ENCODE measurements at regions not wholly inside any gene's neighbourhood (a gene's known extent, or its start where the extent isn't known, plus 50 kb on each side); places are given as distances from the start of the nearest gene placed in this dataset.

- Histone ChIP-seq H3K9ac (ENCODE audit: insufficient read depth in 1 of 2, low read length in 2 of 2) (no peak overlapping the region), H3K27ac (ENCODE audit: low read depth in 1 of 2, low read length in 1 of 2) (no peak overlapping the region), H3K4me1 (ENCODE audit: control insufficient read depth in 5 of 5, insufficient read depth in 5 of 5, low read length in 5 of 5) (peaks cover 0 to 42% (median 7%) of the 10 kb centered on the region in 5 donors), H3K9me3 (ENCODE audit: control insufficient read depth in 4 of 4, insufficient read depth in 3 of 4, low read length in 3 of 4) (no peaks in the 10 kb centered on the region), H3K36me3 (ENCODE audit: control insufficient read depth in 4 of 4, insufficient read depth in 4 of 4, low read length in 4 of 4) (no peaks in the 10 kb centered on the region), H3K4me3 (no peak overlapping the region), H3K27me3 (ENCODE audit: control insufficient read depth in 3 of 3, insufficient read depth in 3 of 3, low read length in 2 of 3) (no peaks in the 10 kb centered on the region)
- 93 to 97% methylated on average over 5 of the region's 5 CpGs for WGBS, 2 donors
- TF ChIP-seq CTCF (IDR thresholded peaks at IDR 0.05; ENCODE audit: control extremely low read depth, extremely low read depth), result no peak
- ATAC-seq (ENCODE audit: insufficient read depth, low FRiP score), result no peak
- DNase-seq, result no peak
Observed at GRCh38 chr10:78358982-78359381, 325.3 kb downstream of the RPS24 start.

GRCh38 chr10:78359640-78360091 lies 326.0 kb downstream of the RPS24 start:
- no peaks in the 10 kb centered on the region for H3K36me3 ChIP-seq (ENCODE audit: control insufficient read depth in 4 of 4, insufficient read depth in 4 of 4, low read length in 4 of 4)
- DNase-seq, result peak; percentile 56 to 74 (median 58)
- H3K27ac ChIP-seq (ENCODE audit: low read depth in 1 of 2, low read length in 1 of 2), result no peak overlapping the region
- no peak for TF ChIP-seq CTCF (IDR thresholded peaks at IDR 0.05; ENCODE audit: control extremely low read depth, extremely low read depth)
- WGBS, 2 donors, result 65 to 83% methylated on average over 9 of the region's 9 CpGs
- H3K9ac ChIP-seq (ENCODE audit: insufficient read depth in 1 of 2, low read length in 2 of 2), result no peak overlapping the region
- no peaks in the 10 kb centered on the region for H3K27me3 ChIP-seq (ENCODE audit: control insufficient read depth in 3 of 3, insufficient read depth in 3 of 3, low read length in 2 of 3)
- ATAC-seq (ENCODE audit: insufficient read depth, low FRiP score), result no peak
- H3K4me3 ChIP-seq, result no peak overlapping the region
- no peaks in the 10 kb centered on the region for H3K9me3 ChIP-seq (ENCODE audit: control insufficient read depth in 4 of 4, insufficient read depth in 3 of 4, low read length in 3 of 4)
- peaks cover 0 to 45% (median 7%) of the 10 kb centered on the region in 5 donors for H3K4me1 ChIP-seq (ENCODE audit: control insufficient read depth in 5 of 5, insufficient read depth in 5 of 5, low read length in 5 of 5)

GRCh38 chr10:78360284-78360683 lies 326.6 kb downstream of the RPS24 start:
- Histone ChIP-seq H3K27me3 (ENCODE audit: control insufficient read depth in 3 of 3, insufficient read depth in 3 of 3, low read length in 2 of 3) (no peaks in the 10 kb centered on the region), H3K9me3 (ENCODE audit: control insufficient read depth in 4 of 4, insufficient read depth in 3 of 4, low read length in 3 of 4) (no peaks in the 10 kb centered on the region), H3K9ac (ENCODE audit: insufficient read depth in 1 of 2, low read length in 2 of 2) (no peak overlapping the region), H3K4me3 (no peak overlapping the region), H3K27ac (ENCODE audit: low read depth in 1 of 2, low read length in 1 of 2) (no peak overlapping the region), H3K36me3 (ENCODE audit: control insufficient read depth in 4 of 4, insufficient read depth in 4 of 4, low read length in 4 of 4) (no peaks in the 10 kb centered on the region), H3K4me1 (ENCODE audit: control insufficient read depth in 5 of 5, insufficient read depth in 5 of 5, low read length in 5 of 5) (peaks cover 0 to 48% (median 7%) of the 10 kb centered on the region in 5 donors)
- ATAC-seq (ENCODE audit: insufficient read depth, low FRiP score), result no peak
- no peak for TF ChIP-seq CTCF (IDR thresholded peaks at IDR 0.05; ENCODE audit: control extremely low read depth, extremely low read depth)
- DNase-seq, result no peak
- WGBS, 2 donors, result 91 to 96% methylated on average over 6 of the region's 6 CpGs

- peak in 1 of 3 donors; percentile 1 for DNase-seq
- peaks cover 0 to 56% (median 7%) of the 10 kb centered on the region in 5 donors for H3K4me1 ChIP-seq (ENCODE audit: control insufficient read depth in 5 of 5, insufficient read depth in 5 of 5, low read length in 5 of 5)
- no peak for ATAC-seq (ENCODE audit: insufficient read depth, low FRiP score)
- H3K9ac ChIP-seq (ENCODE audit: insufficient read depth in 1 of 2, low read length in 2 of 2), result no peak overlapping the region
- H3K27me3 ChIP-seq (ENCODE audit: control insufficient read depth in 3 of 3, insufficient read depth in 3 of 3, low read length in 2 of 3), result no peaks in the 10 kb centered on the region
- no peaks in the 10 kb centered on the region for H3K9me3 ChIP-seq (ENCODE audit: control insufficient read depth in 4 of 4, insufficient read depth in 3 of 4, low read length in 3 of 4)
- no peak overlapping the region for H3K4me3 ChIP-seq
- H3K27ac ChIP-seq (ENCODE audit: low read depth in 1 of 2, low read length in 1 of 2), result no peak overlapping the region
- H3K36me3 ChIP-seq (ENCODE audit: control insufficient read depth in 4 of 4, insufficient read depth in 4 of 4, low read length in 4 of 4), result no peaks in the 10 kb centered on the region
- TF ChIP-seq CTCF (IDR thresholded peaks at IDR 0.05; ENCODE audit: control extremely low read depth, extremely low read depth), result no peak
- 84 to 89% methylated on average over 3 of the region's 3 CpGs for WGBS, 2 donors
Observed at GRCh38 chr10:78361031-78361430, 327.4 kb downstream of the RPS24 start.

Measured in lung (tissue), 11 donors.